ENCODE measurements at regions not wholly inside any gene's neighbourhood (a gene's known extent, or its start where the extent isn't known, plus 50 kb on each side); places are given as distances from the start of the nearest gene placed in this dataset.
A peak's percentile ranks its signal among the peaks of the same experiment; 100 is the strongest.

DNA sequence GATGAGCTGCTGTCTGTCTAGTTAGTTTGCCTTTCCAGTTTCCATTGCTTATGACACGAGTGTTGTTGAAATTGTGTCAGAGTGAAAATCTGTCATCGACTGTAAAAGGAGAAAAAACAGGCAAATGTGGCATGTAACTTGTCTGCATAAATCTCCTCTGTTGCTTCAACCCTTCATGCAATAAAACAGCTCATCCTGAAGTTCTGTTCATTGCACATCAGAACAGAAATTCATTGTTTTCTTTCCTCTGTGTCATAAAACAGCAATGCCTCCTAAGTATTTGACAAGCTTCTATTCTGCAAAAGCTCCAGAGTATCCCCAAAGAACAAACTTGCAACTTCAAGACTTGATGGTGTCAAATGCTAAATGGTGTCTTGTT lies 432.1 kb downstream of the MEIS1 start:
- no peak overlapping the region for H3K27ac ChIP-seq
- peaks cover 9% of the 10 kb centered on the region for H3K4me1 ChIP-seq (ENCODE audit: low read depth)
- no peaks in the 10 kb centered on the region for H3K36me3 ChIP-seq
- H3K9me3 ChIP-seq (ENCODE audit: low read depth), result no peaks in the 10 kb centered on the region
- no peak for TF ChIP-seq CTCF (IDR thresholded peaks at IDR 0.05; ENCODE audit: low read depth, low read length)
- DNase-seq (ENCODE audit: low read depth in 1 of 2, low spot score in 1 of 2), result no peak
- H3K4me3 ChIP-seq, result no peak overlapping the region
- no peaks in the 10 kb centered on the region for H3K27me3 ChIP-seq

DNA sequence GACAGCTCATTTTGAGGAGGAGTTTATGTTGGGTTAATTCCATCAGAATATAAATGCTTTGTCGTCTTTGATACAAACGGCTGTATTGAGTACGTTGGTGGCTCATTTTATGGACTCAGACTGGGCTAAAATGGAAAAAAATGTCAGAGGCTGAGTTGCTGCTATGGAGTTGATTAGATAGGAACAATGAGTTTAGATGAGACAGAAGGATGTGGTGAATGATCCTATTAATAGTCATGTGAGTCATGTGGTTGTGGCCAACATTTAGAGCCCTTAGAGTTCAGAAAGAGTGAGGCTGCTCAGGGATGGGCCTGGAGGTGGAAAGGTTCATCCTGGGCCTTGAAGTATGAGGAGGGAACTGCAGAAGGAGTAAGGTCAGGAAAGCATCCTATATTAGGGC lies 434.2 kb downstream of the MEIS1 start:
- Histone ChIP-seq H3K36me3 (no peaks in the 10 kb centered on the region), H3K4me1 (ENCODE audit: low read depth) (peaks cover 16% of the 10 kb centered on the region), H3K27ac (no peak overlapping the region), H3K4me3 (no peak overlapping the region), H3K9me3 (ENCODE audit: low read depth) (no peaks in the 10 kb centered on the region), H3K27me3 (no peaks in the 10 kb centered on the region)
- peak in 1 of 2 donors; percentile 71 for DNase-seq (ENCODE audit: low read depth in 1 of 2, low spot score in 1 of 2)
- TF ChIP-seq CTCF (IDR thresholded peaks at IDR 0.05; ENCODE audit: low read depth, low read length), result no peak

GRCh38 chr2:66872081-66872985 lies 437.4 kb downstream of the MEIS1 start:
- Histone ChIP-seq H3K27me3 (no peaks in the 10 kb centered on the region), H3K4me1 (ENCODE audit: low read depth) (peaks cover 15% of the 10 kb centered on the region), H3K9me3 (ENCODE audit: low read depth) (no peaks in the 10 kb centered on the region), H3K4me3 (no peak overlapping the region), H3K36me3 (no peaks in the 10 kb centered on the region), H3K27ac (no peak overlapping the region)
- peak in 1 of 2 donors; percentile 44 for DNase-seq (ENCODE audit: low read depth in 1 of 2, low spot score in 1 of 2)
- no peak for TF ChIP-seq CTCF (IDR thresholded peaks at IDR 0.05; ENCODE audit: low read depth, low read length)

DNA sequence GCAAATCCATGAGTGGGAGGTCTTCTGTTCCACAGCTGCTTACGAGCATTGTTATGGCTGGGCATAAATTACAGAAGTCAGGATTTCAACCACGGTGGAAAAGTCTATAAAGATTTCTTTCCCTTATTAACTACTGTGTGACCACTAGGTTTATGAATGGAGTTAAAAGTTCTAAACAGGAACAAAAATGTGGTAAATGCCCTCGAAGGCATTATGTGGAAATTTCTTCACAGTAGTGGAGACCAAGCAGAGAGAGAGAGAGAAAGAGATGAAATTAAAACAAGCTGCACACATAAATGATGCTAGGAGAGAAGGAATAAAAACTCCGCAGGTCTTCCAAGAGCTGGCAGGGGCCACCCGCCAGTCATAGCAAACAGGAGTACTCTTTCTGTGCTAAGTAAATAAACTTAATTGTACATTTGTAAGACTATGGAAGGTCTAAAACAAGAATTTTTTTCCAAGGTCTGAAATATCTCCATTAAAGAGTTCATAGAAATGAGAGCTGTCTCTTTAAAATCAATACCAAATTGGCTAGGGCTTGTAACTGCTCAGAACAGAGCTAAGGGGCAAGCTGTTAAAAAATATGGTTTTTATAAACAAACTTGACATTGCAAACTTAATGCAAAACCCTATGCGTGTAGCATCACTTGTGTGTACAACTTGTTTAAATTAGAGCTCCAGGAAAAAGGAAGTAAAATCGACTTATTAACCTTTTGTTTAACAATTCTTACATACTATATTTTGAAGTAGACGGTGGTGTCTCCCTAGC lies 438.2 kb downstream of the MEIS1 start:
- no peaks in the 10 kb centered on the region for H3K27me3 ChIP-seq
- no peak overlapping the region for H3K27ac ChIP-seq
- peaks cover 7% of the 10 kb centered on the region for H3K4me1 ChIP-seq (ENCODE audit: low read depth)
- DNase-seq (ENCODE audit: low read depth in 1 of 2, low spot score in 1 of 2), result no peak
- no peak overlapping the region for H3K4me3 ChIP-seq
- no peak for TF ChIP-seq CTCF (IDR thresholded peaks at IDR 0.05; ENCODE audit: low read depth, low read length)
- H3K36me3 ChIP-seq, result no peaks in the 10 kb centered on the region
- no peaks in the 10 kb centered on the region for H3K9me3 ChIP-seq (ENCODE audit: low read depth)

DNA sequence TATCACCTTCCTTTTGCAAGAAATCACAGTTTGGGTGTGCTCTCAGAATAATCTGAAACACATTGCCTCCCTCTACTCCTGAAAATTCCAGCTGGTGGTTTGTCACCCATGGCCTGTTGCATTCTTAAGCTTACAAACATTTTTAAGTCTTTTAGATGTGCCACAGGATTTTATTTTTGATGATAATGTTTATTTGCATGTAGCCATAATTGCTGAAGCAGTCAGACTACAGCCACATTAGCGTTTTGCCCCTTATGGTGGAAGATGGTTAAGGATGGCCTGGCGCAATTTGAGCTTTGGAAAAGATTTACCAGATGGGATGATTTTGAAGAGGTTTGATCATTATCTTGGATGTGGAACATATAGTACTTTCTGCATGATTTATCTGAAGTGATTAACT lies 439.5 kb downstream of the MEIS1 start:
- H3K4me3 ChIP-seq, result no peak overlapping the region
- DNase-seq (ENCODE audit: low read depth in 1 of 2, low spot score in 1 of 2), result no peak
- H3K4me1 ChIP-seq (ENCODE audit: low read depth), result peaks cover 7% of the 10 kb centered on the region
- H3K27ac ChIP-seq, result no peak overlapping the region
- H3K36me3 ChIP-seq, result no peaks in the 10 kb centered on the region
- TF ChIP-seq CTCF (IDR thresholded peaks at IDR 0.05; ENCODE audit: low read depth, low read length), result no peak
- H3K9me3 ChIP-seq (ENCODE audit: low read depth), result no peaks in the 10 kb centered on the region
- H3K27me3 ChIP-seq, result no peaks in the 10 kb centered on the region

All from cardiac muscle cell (in vitro differentiated cells and primary cell).